ENCODE measurements at regions not wholly inside any gene's neighbourhood (a gene's known extent, or its start where the extent isn't known, plus 50 kb on each side); places are given as distances from the start of the nearest gene placed in this dataset.

DNA sequence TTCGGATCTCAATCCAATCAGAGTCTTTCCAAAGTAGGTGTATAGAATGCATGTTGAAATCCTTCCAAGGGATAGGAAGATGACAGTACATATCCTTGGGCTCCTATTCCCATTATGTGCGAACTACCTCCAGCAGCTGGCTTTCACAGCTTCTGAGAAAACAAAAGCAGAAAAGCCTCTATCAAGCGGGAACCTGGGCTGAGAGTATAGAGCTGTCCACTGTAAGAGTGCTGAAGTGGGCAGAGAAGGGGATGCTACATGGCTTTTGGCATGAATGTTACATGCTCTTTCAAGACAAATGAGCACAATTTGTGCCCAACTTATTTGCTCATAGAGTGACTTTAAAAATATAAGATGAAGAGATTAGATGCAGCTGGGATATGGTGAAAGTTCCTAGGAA, 993.5 kb downstream of the CDH8 start:
- no peak for TF ChIP-seq TEAD4 (IDR thresholded peaks at IDR 0.05)
- no peak for TF ChIP-seq CEBPB (IDR thresholded peaks at IDR 0.05)
- TF ChIP-seq CREB1 (IDR thresholded peaks at IDR 0.05; ENCODE audit: low read depth) = no peak
- TF ChIP-seq, protein P1, sequence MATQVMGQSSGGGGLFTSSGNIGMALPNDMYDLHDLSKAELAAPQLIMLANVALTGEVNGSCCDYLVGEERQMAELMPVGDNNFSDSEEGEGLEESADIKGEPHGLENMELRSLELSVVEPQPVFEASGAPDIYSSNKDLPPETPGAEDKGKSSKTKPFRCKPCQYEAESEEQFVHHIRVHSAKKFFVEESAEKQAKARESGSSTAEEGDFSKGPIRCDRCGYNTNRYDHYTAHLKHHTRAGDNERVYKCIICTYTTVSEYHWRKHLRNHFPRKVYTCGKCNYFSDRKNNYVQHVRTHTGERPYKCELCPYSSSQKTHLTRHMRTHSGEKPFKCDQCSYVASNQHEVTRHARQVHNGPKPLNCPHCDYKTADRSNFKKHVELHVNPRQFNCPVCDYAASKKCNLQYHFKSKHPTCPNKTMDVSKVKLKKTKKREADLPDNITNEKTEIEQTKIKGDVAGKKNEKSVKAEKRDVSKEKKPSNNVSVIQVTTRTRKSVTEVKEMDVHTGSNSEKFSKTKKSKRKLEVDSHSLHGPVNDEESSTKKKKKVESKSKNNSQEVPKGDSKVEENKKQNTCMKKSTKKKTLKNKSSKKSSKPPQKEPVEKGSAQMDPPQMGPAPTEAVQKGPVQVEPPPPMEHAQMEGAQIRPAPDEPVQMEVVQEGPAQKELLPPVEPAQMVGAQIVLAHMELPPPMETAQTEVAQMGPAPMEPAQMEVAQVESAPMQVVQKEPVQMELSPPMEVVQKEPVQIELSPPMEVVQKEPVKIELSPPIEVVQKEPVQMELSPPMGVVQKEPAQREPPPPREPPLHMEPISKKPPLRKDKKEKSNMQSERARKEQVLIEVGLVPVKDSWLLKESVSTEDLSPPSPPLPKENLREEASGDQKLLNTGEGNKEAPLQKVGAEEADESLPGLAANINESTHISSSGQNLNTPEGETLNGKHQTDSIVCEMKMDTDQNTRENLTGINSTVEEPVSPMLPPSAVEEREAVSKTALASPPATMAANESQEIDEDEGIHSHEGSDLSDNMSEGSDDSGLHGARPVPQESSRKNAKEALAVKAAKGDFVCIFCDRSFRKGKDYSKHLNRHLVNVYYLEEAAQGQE (IDR thresholded peaks at IDR 0.05; ENCODE audit: low read depth) = peak; percentile 69
- TF ChIP-seq ZBTB7A (IDR thresholded peaks at IDR 0.05; ENCODE audit: low read depth) = no peak
- no peak for TF ChIP-seq FOXM1 (IDR thresholded peaks at IDR 0.05; ENCODE audit: borderline replicate concordance, low read depth)
- TF ChIP-seq, protein P2, sequence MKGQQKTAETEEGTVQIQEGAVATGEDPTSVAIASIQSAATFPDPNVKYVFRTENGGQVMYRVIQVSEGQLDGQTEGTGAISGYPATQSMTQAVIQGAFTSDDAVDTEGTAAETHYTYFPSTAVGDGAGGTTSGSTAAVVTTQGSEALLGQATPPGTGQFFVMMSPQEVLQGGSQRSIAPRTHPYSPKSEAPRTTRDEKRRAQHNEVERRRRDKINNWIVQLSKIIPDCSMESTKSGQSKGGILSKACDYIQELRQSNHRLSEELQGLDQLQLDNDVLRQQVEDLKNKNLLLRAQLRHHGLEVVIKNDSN (IDR thresholded peaks at IDR 0.05) = no peak

DNA sequence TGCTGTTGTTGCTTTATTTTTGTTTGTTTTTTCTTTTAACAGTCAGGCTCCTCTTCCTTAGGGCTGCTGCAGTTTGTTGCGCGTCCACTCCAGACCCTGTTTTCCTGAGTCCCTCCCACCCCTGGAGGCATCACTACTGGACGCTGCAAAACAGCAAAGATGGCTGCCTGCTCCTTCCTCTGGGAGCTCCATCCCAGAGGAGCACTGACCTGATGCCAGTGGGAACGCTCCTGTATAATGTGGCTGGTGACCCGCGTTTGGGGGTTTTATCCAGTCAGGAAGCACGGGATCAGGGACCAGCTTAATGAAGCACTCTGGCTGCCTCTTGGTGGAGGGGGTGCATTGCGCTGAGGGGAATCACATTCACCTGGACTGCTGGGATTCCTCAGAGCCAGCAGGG, 1005.6 kb downstream of the CDH8 start:
- no peak for TF ChIP-seq TCF12 (IDR thresholded peaks at IDR 0.05; ENCODE audit: low read depth)
- TF ChIP-seq NFIC (IDR thresholded peaks at IDR 0.05) = no peak
- TF ChIP-seq, protein P1 (IDR thresholded peaks at IDR 0.05; ENCODE audit: low read depth) = no peak
- TF ChIP-seq EP300 (IDR thresholded peaks at IDR 0.05; ENCODE audit: borderline replicate concordance) = no peak

DNA sequence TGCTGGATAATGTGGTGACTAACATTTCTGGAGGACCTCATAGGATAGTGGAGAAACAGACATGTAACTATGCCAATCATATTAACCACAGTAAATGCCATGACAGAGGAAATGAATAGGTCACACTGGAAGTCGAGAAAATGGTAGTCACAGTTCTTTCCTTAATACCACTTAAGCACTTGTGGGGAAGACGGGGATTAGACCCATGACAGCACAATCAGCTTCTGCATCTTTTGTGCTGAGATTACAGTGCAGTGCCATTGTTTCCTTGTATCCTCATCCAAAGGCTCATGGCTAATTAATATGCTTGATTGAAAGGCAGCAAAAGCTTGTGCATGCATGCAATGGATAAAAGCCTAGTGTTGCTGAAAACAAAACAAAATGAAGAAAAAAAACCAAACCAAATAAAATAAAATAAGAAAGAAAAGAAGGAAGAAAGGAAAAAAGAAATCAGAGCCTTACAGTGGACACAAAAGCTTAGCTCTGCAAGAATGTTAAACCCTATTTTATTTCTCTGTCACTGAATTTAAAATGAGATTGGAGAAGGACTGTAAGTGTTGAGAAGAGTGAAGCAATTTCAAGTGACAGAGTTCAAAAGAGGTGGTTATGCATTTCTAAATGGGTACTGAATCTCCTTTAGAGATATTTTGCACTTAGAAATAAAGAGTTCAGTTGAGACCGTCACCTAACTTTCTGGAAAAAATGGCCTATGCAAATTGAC, 1011.9 kb downstream of the CDH8 start:
- TF ChIP-seq, protein P3, sequence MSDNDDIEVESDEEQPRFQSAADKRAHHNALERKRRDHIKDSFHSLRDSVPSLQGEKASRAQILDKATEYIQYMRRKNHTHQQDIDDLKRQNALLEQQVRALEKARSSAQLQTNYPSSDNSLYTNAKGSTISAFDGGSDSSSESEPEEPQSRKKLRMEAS (IDR thresholded peaks at IDR 0.05) = no peak
- TF ChIP-seq TAF1 (IDR thresholded peaks at IDR 0.05; ENCODE audit: low read depth) = no peak
- no peak for TF ChIP-seq CREB1 (IDR thresholded peaks at IDR 0.05; ENCODE audit: low read depth)
- TF ChIP-seq TEAD4 (IDR thresholded peaks at IDR 0.05) = no peak
- TF ChIP-seq EGR1 (IDR thresholded peaks at IDR 0.05) = no peak
- TF ChIP-seq CEBPB (IDR thresholded peaks at IDR 0.05) = no peak
- no peak for TF ChIP-seq YY1 (IDR thresholded peaks at IDR 0.05; ENCODE audit: low read depth)
- TF ChIP-seq EP300 (IDR thresholded peaks at IDR 0.05; ENCODE audit: borderline replicate concordance) = no peak
- no peak for TF ChIP-seq RAD21 (IDR thresholded peaks at IDR 0.05; ENCODE audit: low read depth)
- no peak for TF ChIP-seq TCF12 (IDR thresholded peaks at IDR 0.05; ENCODE audit: low read depth)
- TF ChIP-seq NFIC (IDR thresholded peaks at IDR 0.05) = no peak
- TF ChIP-seq, protein P2 (IDR thresholded peaks at IDR 0.05) = no peak
- no peak for TF ChIP-seq FOXM1 (IDR thresholded peaks at IDR 0.05; ENCODE audit: borderline replicate concordance, low read depth)
- TF ChIP-seq ZBTB7A (IDR thresholded peaks at IDR 0.05; ENCODE audit: low read depth) = no peak
- TF ChIP-seq, protein P1 (IDR thresholded peaks at IDR 0.05; ENCODE audit: low read depth) = no peak

DNA sequence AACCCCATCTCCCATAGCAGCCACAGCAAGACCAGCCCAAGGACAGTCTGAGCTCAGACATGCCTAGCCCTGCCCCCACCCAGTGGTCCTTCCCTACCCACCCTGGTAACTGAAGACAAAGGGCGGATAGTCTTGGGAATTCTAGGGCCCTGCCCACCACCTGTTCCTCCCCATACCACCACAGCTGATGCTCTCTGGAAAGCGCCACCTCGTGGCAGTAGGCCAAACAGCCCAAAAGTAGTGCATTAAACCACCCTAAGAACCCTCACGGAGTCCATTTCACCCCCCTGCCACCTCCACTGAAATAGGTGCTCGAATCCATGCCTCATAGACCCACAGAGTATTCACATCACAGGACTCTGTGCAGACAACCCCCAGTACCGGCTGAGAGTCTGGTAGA, 1021.4 kb downstream of the CDH8 start:
- TF ChIP-seq, protein P1 (IDR thresholded peaks at IDR 0.05; ENCODE audit: low read depth) = no peak
- TF ChIP-seq TEAD4 (IDR thresholded peaks at IDR 0.05) (no peak), CREB1 (IDR thresholded peaks at IDR 0.05; ENCODE audit: low read depth) (no peak), YY1 (IDR thresholded peaks at IDR 0.05; ENCODE audit: low read depth) (no peak), EP300 (IDR thresholded peaks at IDR 0.05; ENCODE audit: borderline replicate concordance) (no peak)
